Activated T-cell treated with anti-CD3 and anti-CD28 coated beads, Interleukin-2, amount 50 U/mL, for 4 hours (primary cell): ENCODE measurements at regions not wholly inside any gene's neighbourhood (a gene's known extent, or its start where the extent isn't known, plus 50 kb on each side); places are given as distances from the start of the nearest gene placed in this dataset.
A peak's percentile ranks its signal among the peaks of the same experiment; 100 is the strongest.
"Not testable (repeated sequence)": the region's sequence is repeated elsewhere in the genome, so short reads cannot be mapped to it uniquely, and the experiment has no call there.

ENCODE experiments used
- ATAC-seq, 2 donors: fragments of 200-7000 bp; cut with Tn5 transposase; one replicate each; pipeline ENCODE4 v1.10.0; 2021
- DNase-seq: peaks from one replicate; pipeline ENCODE4 v3.0.0-alpha.2; 2020
- H3K27me3 Mint-ChIP-seq: one replicate; pipeline ENCODE4 v1.8.0; 2021; ENCODE audit warnings: low read depth, mixed read lengths
- H3K36me3 Mint-ChIP-seq: one replicate; pipeline ENCODE4 v1.8.0; 2022; ENCODE audit warnings: mixed read lengths; ENCODE audit not compliant: insufficient read depth
- H3K4me1 Mint-ChIP-seq: one replicate; pipeline ENCODE4 v1.8.0; 2021; ENCODE audit warnings: low read depth, mixed read lengths
- H3K4me3 Mint-ChIP-seq: one replicate; pipeline ENCODE4 v1.8.0; 2021; ENCODE audit warnings: mild to moderate bottlenecking, moderate library complexity, mixed read lengths
- H3K9me3 Mint-ChIP-seq: one replicate; pipeline ENCODE4 v1.8.0; 2021; ENCODE audit warnings: mixed read lengths

- no peak for DNase-seq
- no peak overlapping the region for H3K4me3 Mint-ChIP-seq
- H3K4me1 Mint-ChIP-seq, result no peaks in the 10 kb centered on the region
- peaks cover 9% of the 10 kb centered on the region for H3K36me3 Mint-ChIP-seq
- H3K27me3 Mint-ChIP-seq, result peaks cover 23% of the 10 kb centered on the region
- peaks cover 35% of the 10 kb centered on the region for H3K9me3 Mint-ChIP-seq
- ATAC-seq, result no peak
Measured at GRCh38 chr1:111063595-111063994, 76.3 kb downstream of the DRAM2 start.

GRCh38 chr1:111062624-111063023 lies 77.3 kb downstream of the DRAM2 start:
- H3K36me3 Mint-ChIP-seq, result peaks cover 9% of the 10 kb centered on the region
- H3K27me3 Mint-ChIP-seq, result peaks cover 23% of the 10 kb centered on the region

GRCh38 chr1:111062081-111062480 lies 77.8 kb downstream of the DRAM2 start:
- peaks cover 30% of the 10 kb centered on the region for H3K9me3 Mint-ChIP-seq
- H3K4me3 Mint-ChIP-seq, result no peak overlapping the region
- H3K36me3 Mint-ChIP-seq, result peaks cover 9% of the 10 kb centered on the region
- peaks cover 25% of the 10 kb centered on the region for H3K27me3 Mint-ChIP-seq
- DNase-seq (no peak), ATAC-seq (no peak)
- no peaks in the 10 kb centered on the region for H3K4me1 Mint-ChIP-seq

More at GRCh38 chr1:111062624-111063023, 77.3 kb downstream of the DRAM2 start:
- Mint-ChIP-seq H3K4me3 (no peak overlapping the region), H3K9me3 (peaks cover 30% of the 10 kb centered on the region), H3K4me1 (no peaks in the 10 kb centered on the region)
- DNase-seq (no peak), ATAC-seq (no peak)

- no peaks in the 10 kb centered on the region for H3K36me3 Mint-ChIP-seq
- no peak for DNase-seq
- peaks cover 8% of the 10 kb centered on the region for H3K9me3 Mint-ChIP-seq
- H3K27me3 Mint-ChIP-seq, result peaks cover 34% of the 10 kb centered on the region
- H3K4me3 Mint-ChIP-seq, result no peak overlapping the region
- no peak for ATAC-seq
- no peaks in the 10 kb centered on the region for H3K4me1 Mint-ChIP-seq
Measured at GRCh38 chr1:111054656-111055055, 85.2 kb downstream of the DRAM2 start.

- Mint-ChIP-seq H3K27me3 (peaks cover 43% of the 10 kb centered on the region), H3K4me3 (no peak overlapping the region), H3K36me3 (no peaks in the 10 kb centered on the region), H3K9me3 (peaks cover 13% of the 10 kb centered on the region), H3K4me1 (no peaks in the 10 kb centered on the region)
- ATAC-seq (no peak), DNase-seq (no peak)
Measured at GRCh38 chr1:111052246-111052645, 87.6 kb downstream of the DRAM2 start.

- H3K9me3 Mint-ChIP-seq, H3K36me3 Mint-ChIP-seq, ATAC-seq, DNase-seq, H3K4me1 Mint-ChIP-seq, H3K4me3 Mint-ChIP-seq: not testable (repeated sequence)
- H3K27me3 Mint-ChIP-seq, result peaks cover 24% of the 10 kb centered on the region
Measured at GRCh38 chr1:111048253-111048652, 84.5 kb upstream of the LRIF1 start.

- Mint-ChIP-seq H3K9me3 (peaks cover 5% of the 10 kb centered on the region), H3K4me3 (no peak overlapping the region), H3K27me3 (peaks cover 20% of the 10 kb centered on the region), H3K4me1 (no peaks in the 10 kb centered on the region), H3K36me3 (no peaks in the 10 kb centered on the region)
- DNase-seq (no peak), ATAC-seq (no peak)
Measured at GRCh38 chr1:111045033-111045722, 81.5 kb upstream of the LRIF1 start.

GRCh38 chr1:111032295-111032897 lies 68.7 kb upstream of the LRIF1 start:
- DNase-seq (peak; percentile 31), ATAC-seq (peak in 1 of 2 donors; percentile 28)
- Mint-ChIP-seq H3K27me3 (peaks cover 31% of the 10 kb centered on the region), H3K9me3 (peaks cover 6% of the 10 kb centered on the region), H3K4me1 (no peaks in the 10 kb centered on the region), H3K4me3 (no peak overlapping the region), H3K36me3 (no peaks in the 10 kb centered on the region)

- DNase-seq (peak; percentile 44), ATAC-seq (peak; percentile 46 to 70)
- H3K4me1 Mint-ChIP-seq, result no peaks in the 10 kb centered on the region
- H3K4me3 Mint-ChIP-seq, result no peak overlapping the region
- no peaks in the 10 kb centered on the region for H3K9me3 Mint-ChIP-seq
- H3K27me3 Mint-ChIP-seq, result peaks cover 13% of the 10 kb centered on the region
- no peaks in the 10 kb centered on the region for H3K36me3 Mint-ChIP-seq
Measured at GRCh38 chr1:111030590-111030989, 66.9 kb upstream of the LRIF1 start.

- DNase-seq, result no peak
- ATAC-seq, result no peak
- Mint-ChIP-seq H3K9me3 (peaks cover 3% of the 10 kb centered on the region), H3K36me3 (no peaks in the 10 kb centered on the region), H3K4me3 (no peak overlapping the region), H3K4me1 (no peaks in the 10 kb centered on the region), H3K27me3 (peaks cover 14% of the 10 kb centered on the region)
Measured at GRCh38 chr1:111025109-111025508, 61.4 kb upstream of the LRIF1 start.

GRCh38 chr1:111015222-111015621 lies 51.5 kb upstream of the LRIF1 start:
- Mint-ChIP-seq H3K4me1 (no peaks in the 10 kb centered on the region), H3K9me3 (peaks cover 8% of the 10 kb centered on the region), H3K4me3 (no peak overlapping the region), H3K36me3 (no peaks in the 10 kb centered on the region), H3K27me3 (peaks cover 27% of the 10 kb centered on the region)
- DNase-seq, result no peak
- no peak for ATAC-seq
